ENCODE measurements at regions not wholly inside any gene's neighbourhood (a gene's known extent, or its start where the extent isn't known, plus 50 kb on each side); places are given as distances from the start of the nearest gene placed in this dataset.
A peak's percentile ranks its signal among the peaks of the same experiment; 100 is the strongest.

DNA sequence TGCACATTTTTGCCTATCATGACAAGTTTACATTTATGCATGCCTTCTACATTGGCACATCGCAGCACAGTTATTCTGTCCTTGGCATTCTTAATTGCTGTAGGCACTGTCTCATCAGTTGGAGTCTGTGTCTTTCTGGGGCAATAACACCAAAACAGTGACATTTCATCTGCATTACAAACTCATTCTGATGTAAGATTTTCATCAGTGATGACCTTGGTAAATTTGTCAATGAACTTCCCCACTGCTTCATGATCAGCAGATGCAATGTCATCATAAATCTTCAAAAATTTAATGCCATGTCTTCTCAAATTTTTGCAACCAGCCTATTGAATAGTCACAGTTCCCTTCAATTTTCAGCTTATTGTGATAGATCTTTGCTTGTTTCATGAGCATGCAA, 85.5 kb downstream of the CAPZA3 start:
- intact Hi-C loops (cut with DNase I, micrococcal nuclease) = no loop called here
- H3K4me1 ChIP-seq (ENCODE audit: insufficient read depth, low read length) = no peaks in the 10 kb centered on the region
- peaks cover 2 to 3% of the 10 kb centered on the region in 2 experiments for H3K9me3 ChIP-seq (ENCODE audit: control insufficient read depth in 1 of 2, insufficient read depth in 1 of 2, low read length in 2 of 2)
- H3K27ac ChIP-seq (ENCODE audit: low read depth in 1 of 2, low read length in 2 of 2) = no peak overlapping the region
- CTCF ChIA-PET = no interaction called here
- Mint-ChIP-seq H3K9me3 (peaks cover 2% of the 10 kb centered on the region), H3K27ac (no peak overlapping the region), H3K4me1 (ENCODE audit: low read depth) (no peaks in the 10 kb centered on the region), H3K4me3 (no peak overlapping the region), H3K36me3 (ENCODE audit: low read depth) (no peaks in the 10 kb centered on the region), H3K27me3 (no peaks in the 10 kb centered on the region)
- POLR2A ChIA-PET = no interaction called here
- H3K36me3 ChIP-seq (ENCODE audit: insufficient read depth, low read length) = no peaks in the 10 kb centered on the region
- no peak for TF ChIP-seq CTCF (IDR thresholded peaks at IDR 0.05)
- no peak overlapping the region for H3K4me3 ChIP-seq (ENCODE audit: low read length)
- H3K27me3 ChIP-seq (ENCODE audit: control insufficient read depth in 1 of 2, insufficient read depth in 2 of 2, low read length in 2 of 2) = no peaks in the 10 kb centered on the region
- ATAC-seq (ENCODE audit: poor library complexity) = no peak
- DNase-seq = peak in 1 of 14 experiments; percentile 6

DNA sequence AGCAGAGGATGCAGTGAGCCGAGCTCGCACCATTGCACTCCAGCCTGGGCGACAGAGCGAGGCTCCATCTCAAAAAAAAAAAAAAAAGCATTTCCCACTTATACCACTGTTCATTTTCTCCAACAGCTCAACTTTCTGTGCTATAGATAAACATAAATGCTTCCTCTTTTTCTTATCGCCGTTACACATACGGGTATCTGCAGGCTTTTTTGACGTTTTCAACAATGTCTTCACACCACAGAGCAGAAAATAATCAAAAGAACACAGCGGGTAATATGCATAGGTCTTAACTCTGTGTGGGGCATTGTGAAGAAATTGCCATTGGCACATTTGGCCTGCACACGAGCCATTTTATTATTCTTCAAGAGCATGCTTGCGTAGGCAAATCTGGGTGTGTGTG, 86.4 kb downstream of the CAPZA3 start:
- Histone ChIP-seq H3K9me3 (ENCODE audit: control insufficient read depth in 1 of 2, insufficient read depth in 1 of 2, low read length in 2 of 2) (peaks cover 3 to 10% of the 10 kb centered on the region in 2 experiments), H3K4me3 (ENCODE audit: low read length) (no peak overlapping the region), H3K27ac (ENCODE audit: low read depth in 1 of 2, low read length in 2 of 2) (no peak overlapping the region), H3K4me1 (ENCODE audit: insufficient read depth, low read length) (no peaks in the 10 kb centered on the region), H3K27me3 (ENCODE audit: control insufficient read depth in 1 of 2, insufficient read depth in 2 of 2, low read length in 2 of 2) (no peaks in the 10 kb centered on the region), H3K36me3 (ENCODE audit: insufficient read depth, low read length) (no peaks in the 10 kb centered on the region)
- DNase-seq (no peak), ATAC-seq (ENCODE audit: poor library complexity) (no peak)
- no peaks in the 10 kb centered on the region for H3K27me3 Mint-ChIP-seq
- CTCF ChIA-PET = no interaction called here
- POLR2A ChIA-PET = no interaction called here
- no peaks in the 10 kb centered on the region for H3K36me3 Mint-ChIP-seq (ENCODE audit: low read depth)
- intact Hi-C loops (cut with DNase I, micrococcal nuclease) = no loop called here
- H3K27ac Mint-ChIP-seq = no peak overlapping the region
- no peak overlapping the region for H3K4me3 Mint-ChIP-seq
- no peaks in the 10 kb centered on the region for H3K4me1 Mint-ChIP-seq (ENCODE audit: low read depth)
- peaks cover 8% of the 10 kb centered on the region for H3K9me3 Mint-ChIP-seq
- TF ChIP-seq CTCF (IDR thresholded peaks at IDR 0.05) = no peak

GRCh38 chr12:18825138-18825537, 87.2 kb downstream of the CAPZA3 start:
- DNase-seq (no peak), ATAC-seq (ENCODE audit: poor library complexity) (no peak)
- Histone ChIP-seq H3K36me3 (ENCODE audit: insufficient read depth, low read length) (no peaks in the 10 kb centered on the region), H3K27ac (ENCODE audit: low read depth in 1 of 2, low read length in 2 of 2) (no peak overlapping the region), H3K4me1 (ENCODE audit: insufficient read depth, low read length) (no peaks in the 10 kb centered on the region), H3K27me3 (ENCODE audit: control insufficient read depth in 1 of 2, insufficient read depth in 2 of 2, low read length in 2 of 2) (no peaks in the 10 kb centered on the region), H3K4me3 (ENCODE audit: low read length) (no peak overlapping the region), H3K9me3 (ENCODE audit: control insufficient read depth in 1 of 2, insufficient read depth in 1 of 2, low read length in 2 of 2) (peaks cover 3 to 10% of the 10 kb centered on the region in 2 experiments)
- no peak for TF ChIP-seq CTCF (IDR thresholded peaks at IDR 0.05)
- H3K4me3 Mint-ChIP-seq = no peak overlapping the region
- intact Hi-C loops (cut with DNase I, micrococcal nuclease) = no loop called here
- H3K36me3 Mint-ChIP-seq (ENCODE audit: low read depth) = no peaks in the 10 kb centered on the region
- H3K4me1 Mint-ChIP-seq (ENCODE audit: low read depth) = no peaks in the 10 kb centered on the region
- ChIA-PET POLR2A (no interaction called here), CTCF (interaction anchor here (0.7 kb wide), 1 partner anchor 11 kb away, joined by 3 read pairs; no protein-coding TSS in a partner anchor)
- peaks cover 8% of the 10 kb centered on the region for H3K9me3 Mint-ChIP-seq
- H3K27me3 Mint-ChIP-seq = no peaks in the 10 kb centered on the region
- no peak overlapping the region for H3K27ac Mint-ChIP-seq
